HAP-1 (cell line): ENCODE measurements at regions not wholly inside any gene's neighbourhood (a gene's known extent, or its start where the extent isn't known, plus 50 kb on each side); places are given as distances from the start of the nearest gene placed in this dataset.

Experiments used
- DNase-seq, 2 experiments: peaks; one replicate each; pipeline ENCODE4 v3.0.0-alpha.2; 2016 to 2020; ENCODE audit warnings: low spot score in 2 of 2
- H3K27me3 ChIP-seq: fragments of 250-450 bp; sonication (Bioruptor Pico); 2 replicates; pipeline ENCODE4 v1.5.1; 2020; ENCODE audit warnings: low read depth, mild to moderate bottlenecking, moderate library complexity
- H3K36me3 ChIP-seq: fragments of 250-450 bp; sonication (Bioruptor Pico); replicated peaks from 2 replicates; pipeline ENCODE4 v1.5.1; 2020; ENCODE audit warnings: mild to moderate bottlenecking
- H3K4me1 ChIP-seq: fragments of 250-450 bp; sonication (Bioruptor Pico); 2 replicates; pipeline ENCODE4 v1.5.1; 2020; ENCODE audit warnings: mild to moderate bottlenecking
- H3K4me3 ChIP-seq: fragments of 250-450 bp; sonication (Bioruptor Pico); 2 replicates; pipeline ENCODE4 v1.5.1; 2020; ENCODE audit warnings: mild to moderate bottlenecking, moderate library complexity
- H3K9me3 ChIP-seq: fragments of 250-450 bp; sonication (Bioruptor Pico); 2 replicates; pipeline ENCODE4 v1.5.1; 2020; ENCODE audit warnings: mild to moderate bottlenecking, moderate library complexity
- in situ Hi-C: fragments of 300-500 bp; cut with MboI; formaldehyde crosslinking; loops from 3 replicates; pipeline ENCODE4 v1.14.3; 2020; ENCODE audit warnings: low sequenced_read_pairs, inconsistent platforms, mixed read lengths

GRCh38 chr3:87046241-87046640 lies 55.3 kb upstream of the VGLL3 start:
- in situ Hi-C loops: no loop called here
- no peak for DNase-seq
- Histone ChIP-seq H3K4me3 (no peak overlapping the region), H3K4me1 (no peaks in the 10 kb centered on the region), H3K9me3 (no peaks in the 10 kb centered on the region), H3K36me3 (no peaks in the 10 kb centered on the region), H3K27me3 (no peaks in the 10 kb centered on the region)

DNA sequence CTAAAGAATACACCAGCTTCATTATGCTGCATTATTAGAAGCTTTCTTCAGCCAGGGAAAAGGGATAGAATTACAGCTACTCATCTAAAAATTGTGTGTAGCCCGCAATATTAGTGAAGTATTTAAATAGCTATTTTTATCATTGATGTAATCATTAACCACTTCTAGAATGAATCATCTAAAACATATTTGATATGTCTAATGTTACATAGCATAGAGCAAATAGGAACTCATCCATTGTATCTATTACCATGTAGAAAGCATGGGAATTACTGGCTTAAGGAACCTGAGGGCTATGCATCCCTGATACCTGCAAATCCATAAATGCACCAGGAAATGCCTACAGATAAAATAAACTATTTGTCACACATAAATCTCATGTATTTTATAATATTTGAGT lies 54.5 kb upstream of the VGLL3 start:
- Histone ChIP-seq H3K36me3 (no peaks in the 10 kb centered on the region), H3K4me1 (no peaks in the 10 kb centered on the region), H3K9me3 (no peaks in the 10 kb centered on the region), H3K4me3 (no peak overlapping the region), H3K27me3 (no peaks in the 10 kb centered on the region)
- in situ Hi-C loops: no loop called here
- no peak for DNase-seq

- H3K36me3 ChIP-seq: no peaks in the 10 kb centered on the region
- no peaks in the 10 kb centered on the region for H3K9me3 ChIP-seq
- no peaks in the 10 kb centered on the region for H3K4me1 ChIP-seq
- H3K4me3 ChIP-seq: no peak overlapping the region
- no peak for DNase-seq
- in situ Hi-C loops: no loop called here
- H3K27me3 ChIP-seq: no peaks in the 10 kb centered on the region
Observed at GRCh38 chr3:87044846-87045245, 53.9 kb upstream of the VGLL3 start.

DNA sequence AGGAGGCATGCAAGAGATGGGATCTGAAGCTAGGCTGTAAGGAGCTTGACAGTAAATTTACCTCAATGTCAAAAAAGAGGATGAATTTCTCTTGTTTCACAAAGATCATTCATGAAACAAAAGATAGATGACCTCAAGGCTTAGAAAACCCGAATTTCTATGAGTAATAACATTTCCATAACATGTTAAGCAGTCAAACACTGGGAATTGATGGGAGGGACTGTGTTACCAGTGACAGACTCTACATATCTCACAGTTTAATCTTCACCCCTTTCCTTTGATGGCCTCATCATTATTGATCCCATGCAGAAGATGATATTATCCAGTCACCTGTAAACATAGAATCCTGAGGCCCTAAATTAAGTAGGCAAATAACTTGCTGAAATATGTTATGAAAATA lies 53.5 kb upstream of the VGLL3 start:
- no peaks in the 10 kb centered on the region for H3K27me3 ChIP-seq
- no peaks in the 10 kb centered on the region for H3K36me3 ChIP-seq

DNA sequence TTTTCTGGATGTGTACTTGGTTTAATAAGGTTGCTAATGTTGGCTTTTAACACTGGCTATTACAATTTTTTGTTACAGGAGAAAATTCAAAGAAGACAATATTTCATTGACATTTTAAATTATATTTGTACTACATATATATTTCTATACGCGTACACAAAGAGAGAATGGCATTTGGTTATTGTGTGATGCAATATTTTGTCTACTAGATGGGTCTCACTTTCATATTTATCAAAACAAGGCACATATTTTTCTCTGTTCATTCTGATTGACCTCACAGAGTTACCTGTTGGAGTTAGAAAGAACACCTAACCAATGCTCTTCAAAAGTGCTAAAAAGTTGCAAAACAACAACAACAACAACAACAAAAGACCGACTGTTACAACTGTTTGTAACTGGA lies 50.2 kb upstream of the VGLL3 start:
- H3K4me3 ChIP-seq: no peak overlapping the region
- no peaks in the 10 kb centered on the region for H3K4me1 ChIP-seq
- in situ Hi-C loops: no loop called here
- no peak for DNase-seq
- H3K9me3 ChIP-seq: no peaks in the 10 kb centered on the region
- H3K27me3 ChIP-seq: no peaks in the 10 kb centered on the region
- H3K36me3 ChIP-seq: no peaks in the 10 kb centered on the region

More for the DNA sequence above, 53.5 kb upstream of the VGLL3 start:
- H3K4me1 ChIP-seq: no peaks in the 10 kb centered on the region
- in situ Hi-C loops: no loop called here
- DNase-seq: no peak
- H3K9me3 ChIP-seq: no peaks in the 10 kb centered on the region
- H3K4me3 ChIP-seq: no peak overlapping the region
